GM08714 (cell line): ENCODE measurements at regions not wholly inside any gene's neighbourhood (a gene's known extent, or its start where the extent isn't known, plus 50 kb on each side); places are given as distances from the start of the nearest gene placed in this dataset.

Experiments used
- H3K4me3 ChIP-seq: fragments of 200-500 bp; sonication (Bioruptor generic); 2 replicates; pipeline ENCODE4 v1.5.1; 2014; ENCODE audit warnings: mild to moderate bottlenecking, low read length, inconsistent platforms
- ZNF274 ChIP-seq: IDR thresholded peaks from 2 replicates; pipeline ENCODE4 v1.6.1; 2012; ENCODE audit warnings: mild to moderate bottlenecking, low read depth, low read length

DNA sequence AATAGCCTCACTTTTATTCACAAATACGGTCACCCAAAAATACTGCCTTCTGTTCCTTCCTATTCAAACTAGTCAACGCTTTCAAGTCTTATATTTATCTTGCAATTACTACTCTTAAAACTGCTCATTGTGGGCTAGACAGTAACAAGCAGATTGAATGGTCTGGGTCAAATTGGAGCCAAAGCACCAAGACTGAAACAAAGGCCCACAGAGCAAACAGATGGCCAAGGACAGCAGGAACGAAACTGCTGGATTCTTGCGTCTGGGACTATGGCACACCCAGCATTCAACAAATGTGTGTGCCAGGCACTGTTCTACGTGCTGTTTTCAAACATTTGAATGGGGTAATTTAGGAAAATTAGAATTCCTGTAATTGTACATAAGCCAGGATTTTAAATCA is 250.1 kb upstream of the PSMD7 start:
- TF ChIP-seq ZNF274, result no peak
- H3K4me3 ChIP-seq, result no peak overlapping the region

DNA sequence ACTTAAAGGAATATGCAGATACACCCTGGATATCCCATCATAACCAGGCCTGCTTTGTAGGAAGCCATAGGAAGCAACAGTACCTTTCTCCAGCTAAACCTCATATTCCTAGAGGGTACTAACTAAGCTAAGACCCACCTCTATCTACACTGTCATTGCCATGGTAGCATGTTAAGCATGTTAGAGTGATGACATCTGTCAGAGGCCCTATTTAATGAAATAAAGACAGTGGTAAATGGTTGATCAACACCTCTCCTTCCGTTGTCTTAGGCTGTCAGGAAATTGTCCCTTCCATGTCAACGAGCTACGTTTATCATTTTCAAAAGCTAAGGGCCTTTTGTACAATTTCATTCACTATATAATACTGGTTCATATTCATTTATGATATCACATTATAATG is 251.1 kb upstream of the PSMD7 start:
- no peak overlapping the region for H3K4me3 ChIP-seq
- TF ChIP-seq ZNF274, result no peak

DNA sequence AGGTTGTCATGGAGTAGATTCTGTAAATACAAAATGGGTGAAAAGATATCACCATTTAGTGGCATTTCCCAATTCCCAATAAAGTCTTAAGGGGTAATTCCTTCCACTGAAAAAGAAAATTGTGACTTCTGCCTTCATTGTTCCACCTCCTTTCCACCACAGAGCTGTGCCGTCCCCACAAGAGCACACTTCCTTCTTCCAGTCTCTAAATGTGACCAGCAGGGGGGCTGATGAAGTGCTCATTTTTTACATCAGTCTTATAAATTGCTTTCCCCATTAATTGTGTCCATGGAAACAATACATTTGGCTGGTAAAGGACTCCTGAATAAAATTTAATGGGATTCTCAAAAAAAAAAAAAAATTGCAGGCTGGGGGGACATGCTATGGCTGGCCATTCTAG is 260.8 kb upstream of the PSMD7 start:
- no peak overlapping the region for H3K4me3 ChIP-seq
- TF ChIP-seq ZNF274, result no peak

DNA sequence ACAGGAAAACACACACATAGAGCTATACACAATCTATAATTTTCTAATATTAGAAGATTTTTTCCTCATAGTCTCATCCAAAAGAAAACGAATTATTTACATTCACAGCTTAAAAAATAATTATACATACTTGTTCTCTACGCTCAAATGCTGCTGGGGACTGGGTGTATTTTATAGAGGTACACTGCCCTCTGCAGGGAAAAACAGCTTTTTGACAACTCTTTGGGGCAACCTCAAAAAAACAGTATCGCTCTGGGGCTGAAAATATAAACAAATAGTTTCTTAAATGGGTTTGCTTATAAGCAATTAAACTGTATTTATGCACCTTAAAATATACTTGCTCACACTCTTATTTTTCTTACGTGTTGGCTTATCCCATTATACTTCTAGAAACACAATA is 261.8 kb upstream of the PSMD7 start:
- no peak for TF ChIP-seq ZNF274
- no peak overlapping the region for H3K4me3 ChIP-seq

DNA sequence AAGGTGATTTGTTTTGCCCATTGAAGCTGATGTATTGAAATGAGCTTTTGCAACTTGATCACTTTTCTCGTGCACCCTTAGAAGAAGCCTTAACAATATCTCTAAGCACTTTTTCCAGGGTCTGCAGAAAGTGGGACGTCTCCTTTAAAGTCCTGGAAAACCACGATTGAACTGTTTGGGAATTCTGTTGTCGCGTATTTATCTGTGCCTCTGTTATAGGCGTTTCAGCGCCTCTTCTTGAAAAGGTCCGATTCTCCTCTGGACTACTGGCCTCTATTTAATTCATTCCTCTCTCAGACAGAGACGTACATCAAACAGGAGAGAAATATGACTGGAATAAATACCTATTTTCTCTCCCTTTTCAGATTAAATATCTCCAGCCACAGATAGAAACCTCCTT is 262.4 kb upstream of the PSMD7 start:
- H3K4me3 ChIP-seq, result no peak overlapping the region
- TF ChIP-seq ZNF274, result no peak

DNA sequence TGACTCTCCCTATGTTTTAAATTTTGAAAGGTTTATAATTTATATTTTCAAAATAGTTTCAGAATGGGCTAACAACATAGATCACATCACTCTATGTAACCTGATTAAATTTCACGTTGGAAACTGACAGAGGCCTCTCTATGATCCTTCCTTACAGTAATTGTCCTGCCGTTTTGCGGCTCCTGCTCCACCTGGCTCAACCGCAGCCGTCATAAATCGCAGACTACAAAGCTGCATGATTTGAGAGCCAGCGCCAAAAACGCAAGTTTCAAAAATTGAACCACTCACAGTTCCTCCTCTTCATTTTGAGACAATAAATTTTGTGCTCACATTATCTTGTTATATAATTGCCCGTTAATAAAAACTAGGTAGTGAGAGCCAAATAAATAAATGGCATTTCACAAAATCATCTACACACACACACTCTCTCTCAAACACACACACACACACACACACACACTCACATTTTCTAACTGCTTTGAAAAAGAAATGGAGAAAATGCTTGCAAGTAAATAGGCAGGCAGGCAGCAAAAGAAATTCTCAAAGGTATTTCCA is 263.1 kb upstream of the PSMD7 start:
- H3K4me3 ChIP-seq, result no peak overlapping the region
- no peak for TF ChIP-seq ZNF274

DNA sequence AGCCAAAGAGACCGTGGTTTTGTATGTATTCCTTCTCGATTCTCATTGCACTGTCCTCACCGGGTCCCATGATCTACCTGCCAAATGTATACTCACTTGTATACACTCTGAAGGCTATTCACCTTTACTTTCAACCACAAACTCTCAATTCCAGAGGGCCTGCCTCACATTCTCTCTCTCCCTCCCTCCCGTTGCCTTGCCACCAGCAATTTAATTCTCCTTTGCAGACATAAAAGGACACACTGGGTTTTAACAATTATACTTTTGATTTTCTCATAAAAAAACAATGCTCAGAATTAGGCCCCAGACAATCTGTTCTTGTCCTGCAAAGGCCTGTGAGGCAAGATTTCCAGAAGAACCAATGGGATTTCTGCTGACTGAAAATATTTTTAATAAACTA is 265.1 kb upstream of the PSMD7 start:
- H3K4me3 ChIP-seq, result no peak overlapping the region
- TF ChIP-seq ZNF274, result no peak

DNA sequence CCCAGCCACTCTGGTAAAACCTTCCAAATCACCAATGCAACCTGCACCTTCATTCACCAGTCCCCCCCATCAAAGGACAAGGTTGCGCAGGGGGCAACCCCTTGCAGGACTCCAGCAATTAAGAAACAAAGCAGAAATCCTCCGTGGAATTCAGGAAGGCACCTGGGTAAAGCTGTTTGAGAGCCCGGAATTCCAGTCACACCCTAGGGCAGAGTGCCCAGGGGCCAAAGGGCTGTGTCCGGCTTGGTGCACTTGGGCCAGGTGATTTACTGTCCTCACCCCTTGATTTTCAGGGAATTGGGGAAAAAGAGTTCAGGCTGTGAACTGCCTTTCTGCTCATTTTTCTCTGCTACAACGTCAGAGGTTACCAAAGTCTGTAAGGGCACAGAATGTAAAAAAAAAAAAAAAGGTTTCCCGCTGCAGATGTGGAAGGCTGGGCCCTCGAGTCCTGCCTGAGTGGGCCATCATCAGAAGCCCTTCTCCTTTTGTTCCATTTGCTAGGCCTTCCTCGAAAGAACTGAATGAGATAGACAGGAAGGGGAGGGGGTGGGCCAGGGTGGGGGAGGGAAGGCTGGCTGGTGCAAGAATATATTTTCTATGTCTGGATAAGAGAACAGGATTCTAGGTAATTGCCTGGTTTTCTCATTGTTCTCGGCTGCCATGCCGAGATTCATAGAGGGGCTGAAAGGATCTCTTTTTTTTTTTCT is 266.5 kb upstream of the PSMD7 start:
- no peak for TF ChIP-seq ZNF274
- no peak overlapping the region for H3K4me3 ChIP-seq

DNA sequence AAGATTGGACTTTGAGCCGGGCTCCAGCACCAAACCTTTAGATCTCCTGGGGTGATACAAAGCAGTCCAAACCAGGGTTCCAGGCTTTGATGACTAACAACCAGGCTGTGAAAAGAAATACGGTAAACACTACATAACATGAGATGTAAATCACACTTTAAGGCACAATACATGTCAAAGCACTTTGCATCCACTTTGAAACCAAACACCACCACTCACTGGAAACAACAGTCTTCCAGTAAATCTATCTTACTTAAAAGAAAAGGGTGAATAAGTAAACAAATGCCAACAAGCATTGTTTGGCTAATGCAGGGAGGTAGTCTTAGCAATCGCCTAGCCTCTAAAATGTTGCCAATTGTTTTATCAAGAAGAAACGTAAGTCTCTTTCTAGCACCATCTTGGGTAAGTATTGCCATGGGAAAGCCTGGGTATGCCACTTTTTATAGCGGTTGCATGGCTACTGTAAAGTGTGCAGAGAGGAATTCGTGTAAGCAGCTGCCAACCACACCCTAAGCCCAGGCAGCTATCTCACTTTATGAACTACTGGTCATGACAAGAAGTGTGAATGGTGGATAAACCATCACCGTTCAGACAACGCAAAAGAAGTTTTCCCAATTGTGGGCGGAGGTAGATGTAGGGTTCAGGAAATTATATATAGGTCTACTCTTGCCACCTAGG is 267.4 kb upstream of the PSMD7 start:
- no peak for TF ChIP-seq ZNF274

DNA sequence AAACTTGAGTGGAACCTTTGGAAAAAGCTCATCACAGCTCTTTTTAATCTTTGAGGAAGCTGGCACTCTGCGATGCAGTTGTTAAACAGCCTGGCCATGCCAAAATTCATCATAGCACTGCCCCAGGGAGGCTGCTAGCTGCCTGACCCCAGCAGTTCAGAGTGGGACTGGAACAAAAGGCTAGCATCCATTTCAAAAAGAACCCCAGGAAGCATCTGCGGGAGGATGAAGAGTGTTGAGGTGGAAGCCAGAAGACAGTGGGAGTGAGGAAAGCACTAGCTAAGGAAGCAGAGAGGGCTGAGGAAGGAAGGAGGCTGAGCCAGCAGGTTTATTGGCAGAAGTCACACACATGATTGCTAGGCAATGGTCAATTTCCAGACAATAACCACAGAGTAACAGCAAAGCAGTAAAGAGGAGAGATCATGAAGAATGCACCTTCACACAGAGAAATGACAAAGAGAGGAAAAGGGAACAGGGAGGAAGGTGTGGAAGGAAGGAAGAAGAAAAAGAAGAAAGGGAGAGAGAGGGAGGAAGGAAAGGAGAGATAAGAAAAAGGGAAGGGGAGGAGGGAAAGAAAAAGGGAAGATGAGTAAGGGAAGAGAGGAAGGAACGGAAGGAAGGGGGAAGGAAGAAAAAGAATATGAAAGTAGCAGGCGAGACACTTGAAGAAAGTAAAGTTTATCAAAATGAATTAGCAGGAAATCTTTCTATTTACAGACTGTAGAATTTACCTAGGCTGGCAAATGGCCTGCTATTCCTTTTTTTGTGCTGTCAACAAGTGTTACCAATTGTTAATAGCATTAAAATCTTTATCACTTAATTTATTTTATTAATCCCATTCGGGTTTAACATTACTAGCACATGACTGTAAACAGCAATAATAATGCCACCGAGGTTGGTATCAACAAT is 270.0 kb upstream of the PSMD7 start:
- no peak for TF ChIP-seq ZNF274

More for the DNA sequence above, 267.4 kb upstream of the PSMD7 start:
- H3K4me3 ChIP-seq, result no peak overlapping the region

DNA sequence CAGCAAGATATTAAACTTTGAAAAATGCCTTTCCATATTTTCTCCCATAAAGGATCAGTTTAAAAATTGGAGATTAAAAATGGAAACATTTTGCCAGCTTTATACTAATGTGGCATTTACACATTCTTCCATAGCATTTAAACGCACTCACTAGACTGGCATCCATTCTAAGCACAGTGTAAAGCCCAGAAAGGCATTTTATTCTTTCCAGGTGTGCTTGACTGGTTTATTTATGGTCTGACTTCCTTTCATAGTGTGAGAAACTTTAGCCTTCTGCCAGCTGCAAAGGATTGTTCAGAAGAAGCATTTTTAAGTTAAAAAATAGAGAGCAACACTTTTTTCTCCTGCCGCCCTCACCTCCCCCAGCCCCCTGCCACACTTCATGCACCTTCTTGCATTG is 271.7 kb upstream of the PSMD7 start:
- TF ChIP-seq ZNF274, result no peak
- H3K4me3 ChIP-seq, result no peak overlapping the region

More for the DNA sequence above, 270.0 kb upstream of the PSMD7 start:
- H3K4me3 ChIP-seq, result no peak overlapping the region

DNA sequence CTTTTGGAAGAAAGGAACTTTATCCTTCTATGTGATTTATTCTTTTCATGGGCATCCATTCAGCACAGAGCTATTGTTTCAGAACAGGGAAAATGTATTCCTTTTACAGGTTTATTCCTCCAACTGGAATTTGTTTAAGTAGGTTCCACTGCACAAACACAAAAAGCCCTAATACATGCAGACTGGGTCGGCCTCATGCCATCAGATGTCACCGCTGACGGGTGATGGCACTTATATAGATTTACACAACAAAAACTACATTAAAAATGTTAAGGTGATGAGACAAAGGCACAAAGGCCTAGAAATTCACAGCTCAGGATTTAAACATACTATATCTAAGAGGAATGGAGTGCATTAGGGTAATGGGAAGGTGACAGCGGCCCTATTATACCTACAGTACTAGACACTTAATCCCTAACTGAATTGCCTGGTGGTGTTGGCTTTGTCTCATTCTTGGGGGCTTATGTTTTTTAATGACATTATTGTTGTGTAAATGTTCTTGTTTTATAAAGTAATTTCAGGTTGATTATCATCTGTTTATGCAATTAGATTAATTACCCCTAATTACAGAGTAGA is 276.4 kb upstream of the PSMD7 start:
- TF ChIP-seq ZNF274, result no peak
- H3K4me3 ChIP-seq, result no peak overlapping the region

DNA sequence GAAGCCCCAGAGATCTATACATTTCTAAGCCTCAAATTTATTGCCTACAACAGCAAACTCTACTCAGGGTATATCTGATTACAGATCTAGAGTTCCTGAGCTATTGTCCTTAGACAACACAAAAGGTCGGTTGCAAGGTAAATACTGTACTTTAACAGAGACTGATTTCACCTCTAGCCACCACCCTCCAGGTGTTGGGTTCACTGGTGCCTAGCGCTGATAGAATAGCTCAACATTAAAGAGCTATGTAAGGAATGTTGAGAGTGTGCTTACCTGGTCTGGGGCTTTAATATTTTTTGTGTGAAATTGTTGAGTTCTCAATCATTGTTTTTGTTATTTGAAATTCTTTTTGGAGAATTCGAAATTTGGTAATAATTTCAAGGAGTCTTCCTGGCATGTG is 277.0 kb upstream of the PSMD7 start:
- no peak for TF ChIP-seq ZNF274
- H3K4me3 ChIP-seq, result no peak overlapping the region

DNA sequence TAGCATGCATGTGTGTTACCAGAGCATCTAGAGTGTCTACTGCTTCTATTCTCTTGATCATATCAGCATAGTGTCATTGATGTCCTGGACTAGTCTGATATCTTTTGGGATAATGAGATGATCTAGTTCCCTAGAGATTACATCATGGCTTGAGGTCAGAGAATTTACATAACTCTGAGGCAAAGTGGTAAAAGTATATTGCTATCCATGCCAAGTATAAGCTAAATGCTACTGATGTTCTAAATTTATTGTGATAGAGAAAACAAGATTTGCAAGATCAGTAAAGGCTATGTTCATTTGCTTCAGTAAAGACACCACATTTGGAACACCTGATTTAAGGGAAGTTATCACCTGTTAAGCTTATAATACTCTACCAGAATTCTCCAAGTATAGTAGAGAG is 280.7 kb upstream of the PSMD7 start:
- no peak overlapping the region for H3K4me3 ChIP-seq
- no peak for TF ChIP-seq ZNF274
